GM19452 (cell line): ENCODE measurements at regions not wholly inside any gene's neighbourhood (a gene's known extent, or its start where the extent isn't known, plus 50 kb on each side); places are given as distances from the start of the nearest gene placed in this dataset.

Experiments
- ATAC-seq: cut with Tn5 transposase; IDR thresholded peaks from one replicate; pipeline ENCODE4 v1.9.1; 2021; ENCODE audit not compliant: unreplicated experiment

GRCh38 chr17:77898521-77899434, 59.7 kb upstream of the TNRC6C start:
- ATAC-seq: no peak

- no peak for ATAC-seq
Observed at GRCh38 chr17:77899498-77899897, 59.0 kb upstream of the TNRC6C start.

GRCh38 chr17:77901481-77901880, 57.0 kb upstream of the TNRC6C start:
- ATAC-seq: no peak

- ATAC-seq: no peak
Observed at GRCh38 chr17:77905266-77905665, 53.2 kb upstream of the TNRC6C start.

- ATAC-seq: no peak
Observed at GRCh38 chr17:77905766-77906165, 52.7 kb upstream of the TNRC6C start.

GRCh38 chr17:77906377-77906871, 52.1 kb upstream of the TNRC6C start:
- ATAC-seq: no peak

GRCh38 chr17:77907497-77908461, 50.7 kb upstream of the TNRC6C start:
- no peak for ATAC-seq

- ATAC-seq: no peak
Observed at GRCh38 chr17:77908501-77908900, 50.0 kb upstream of the TNRC6C start.
